COR-L47 (cell line): ENCODE measurements at regions not wholly inside any gene's neighbourhood (a gene's known extent, or its start where the extent isn't known, plus 50 kb on each side); places are given as distances from the start of the nearest gene placed in this dataset.
"Not testable (repeated sequence)": the region's sequence is repeated elsewhere in the genome, so short reads cannot be mapped to it uniquely, and the experiment has no call there.

Experiments used
- DNase-seq: peaks from one replicate; lab custom pipeline; 2025; lab: John Stamatoyannopoulos, UW

DNA sequence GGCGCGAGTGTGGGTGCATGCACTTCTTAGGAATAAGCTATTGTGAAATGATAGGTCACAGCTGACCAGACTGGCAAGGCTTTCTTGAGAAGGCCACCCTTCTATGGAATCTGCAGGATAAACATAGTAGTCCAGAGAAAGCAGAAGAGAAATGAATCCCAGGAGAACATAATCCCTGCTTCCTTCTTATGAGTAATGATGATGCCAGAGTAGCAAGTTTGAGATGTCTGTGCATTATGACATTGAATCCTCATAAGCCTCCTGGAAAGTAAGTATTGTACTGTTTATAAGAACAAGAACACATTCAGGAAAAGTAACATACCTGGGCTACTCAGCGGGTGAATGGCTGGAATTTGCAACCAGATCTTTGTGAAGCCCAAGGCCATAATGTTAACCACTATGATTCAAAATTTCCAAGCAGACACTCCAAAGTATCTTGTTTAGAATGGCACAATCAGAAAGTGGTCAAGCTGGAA, 272.1 kb upstream of the HS3ST1 start:
- no peak for DNase-seq

DNA sequence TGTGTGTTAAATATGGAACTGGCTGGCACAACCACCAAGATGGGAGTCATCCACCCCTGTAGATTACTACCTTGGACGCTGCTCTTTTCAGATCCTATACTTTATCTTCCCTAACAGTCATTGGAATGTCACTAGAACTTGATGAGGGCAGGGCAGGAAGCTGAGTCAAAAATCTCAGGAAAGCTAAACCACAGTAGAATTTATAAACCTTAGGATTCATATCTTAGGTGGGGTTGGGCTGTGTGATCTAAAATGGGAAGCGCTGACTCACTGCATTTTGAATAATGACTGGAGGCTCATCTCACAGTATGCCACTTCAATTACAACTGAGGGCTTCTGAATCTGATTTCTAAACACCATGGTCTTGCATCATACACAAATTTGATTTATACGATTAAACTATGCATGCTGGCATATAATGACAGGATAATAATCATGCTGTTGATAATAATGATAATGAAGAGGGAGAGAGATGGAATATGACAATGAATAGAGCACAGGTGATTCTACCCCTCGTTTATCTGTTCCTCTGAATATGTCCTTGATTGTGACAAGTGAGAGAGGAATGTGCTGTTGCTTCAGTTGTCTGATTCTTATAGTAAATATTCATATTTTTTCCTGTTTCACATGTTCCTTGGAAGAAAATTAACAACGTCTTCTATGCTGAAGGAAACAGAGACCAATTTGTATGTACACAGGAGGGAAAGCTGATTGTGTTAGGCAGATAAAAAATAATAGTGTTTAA, 270.3 kb upstream of the HS3ST1 start:
- DNase-seq = no peak

DNA sequence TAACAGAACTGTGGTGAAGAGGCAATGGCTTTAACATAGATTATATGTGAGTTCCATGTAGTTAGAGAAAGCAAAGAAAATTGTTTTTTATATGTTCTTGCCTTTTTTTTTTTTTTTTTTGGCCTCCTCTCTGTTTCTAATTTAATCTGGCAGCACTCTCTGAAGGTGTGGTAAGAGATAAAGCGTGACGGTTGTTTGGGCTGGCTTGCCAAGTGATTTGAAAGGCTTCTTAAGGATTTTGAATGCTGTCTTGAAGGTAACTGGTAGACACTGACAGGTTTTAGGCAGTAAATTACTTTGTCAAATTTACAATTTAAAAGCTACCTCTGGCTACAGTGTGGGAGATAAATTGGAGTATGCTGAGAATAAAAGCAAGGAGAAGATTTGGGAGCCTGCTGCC, 269.3 kb upstream of the HS3ST1 start:
- DNase-seq = no peak

DNA sequence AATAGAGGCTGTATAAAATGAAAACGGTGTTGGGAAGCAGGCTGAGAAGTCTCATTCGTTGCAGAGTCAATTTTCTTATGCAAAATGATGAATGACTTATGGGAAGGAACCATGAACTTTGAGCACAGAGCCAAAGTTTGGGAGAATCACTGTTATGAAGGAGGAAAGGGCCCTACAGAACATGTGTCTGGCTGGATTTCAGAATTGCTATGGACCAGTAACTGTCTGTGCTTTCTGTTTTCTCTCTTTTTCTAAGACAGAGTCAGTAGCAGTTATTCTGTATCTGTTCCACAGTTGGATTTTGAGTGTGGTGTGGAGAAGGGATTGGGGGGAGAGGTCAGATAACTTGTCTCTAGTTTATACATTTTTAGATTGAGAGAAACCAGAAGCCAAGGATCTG, 265.0 kb upstream of the HS3ST1 start:
- no peak for DNase-seq

DNA sequence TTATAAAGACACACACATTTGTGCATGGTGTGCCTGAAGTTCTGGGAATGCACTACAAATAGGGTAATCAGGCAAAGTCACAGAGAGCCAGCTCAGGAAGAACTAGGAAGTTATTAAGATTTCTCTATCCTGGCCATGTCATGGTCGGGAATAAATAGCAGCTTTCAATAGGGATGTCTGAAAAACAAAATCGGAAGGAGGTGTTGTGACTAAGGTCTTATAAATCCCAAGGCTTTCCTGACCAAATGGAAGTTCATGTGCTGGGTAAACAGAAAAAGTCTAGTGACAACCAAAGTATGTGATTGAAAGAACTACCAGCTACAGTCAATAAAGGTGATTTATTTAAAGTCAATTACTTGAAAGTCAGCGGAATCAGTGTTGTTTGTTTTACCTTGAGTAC, 262.5 kb upstream of the HS3ST1 start:
- DNase-seq = no peak

DNA sequence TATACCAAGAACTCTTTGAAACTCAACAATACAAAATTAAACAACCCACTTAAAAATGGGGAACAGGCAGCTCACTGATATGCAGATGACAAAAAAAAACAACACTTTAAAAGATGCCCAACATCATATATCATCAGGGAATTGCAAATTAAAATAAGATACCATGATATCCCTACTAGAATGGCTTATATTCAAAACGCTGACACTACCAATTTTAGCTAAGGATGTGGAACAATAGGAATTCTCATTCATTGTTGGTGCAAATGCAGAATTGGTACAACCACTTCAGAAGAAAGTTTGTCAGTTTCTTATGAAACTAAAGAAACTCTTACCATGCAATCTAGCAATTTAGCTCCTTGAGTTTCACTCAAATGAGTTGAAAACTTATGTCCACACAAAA, 259.0 kb upstream of the HS3ST1 start:
- DNase-seq = no peak

DNA sequence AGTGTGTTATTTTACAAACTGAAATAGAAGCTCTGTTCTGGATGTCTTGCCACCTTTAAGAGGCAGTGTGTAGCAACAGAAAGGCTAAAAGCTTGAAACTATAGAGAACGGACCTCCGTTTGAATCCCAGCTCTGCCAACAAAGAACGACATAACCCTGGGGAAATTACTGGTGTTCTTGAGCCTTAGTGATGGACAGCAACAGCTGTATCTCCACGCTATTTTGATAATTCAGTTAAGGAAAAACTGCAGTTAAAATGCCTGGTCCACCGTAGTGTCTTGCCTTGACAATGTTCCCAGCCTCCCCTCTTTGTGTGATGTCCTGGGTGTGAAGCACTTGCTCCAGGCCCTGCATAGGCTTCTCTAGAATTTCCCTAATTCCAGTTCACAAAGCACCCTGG, 256.8 kb upstream of the HS3ST1 start:
- no peak for DNase-seq

DNA sequence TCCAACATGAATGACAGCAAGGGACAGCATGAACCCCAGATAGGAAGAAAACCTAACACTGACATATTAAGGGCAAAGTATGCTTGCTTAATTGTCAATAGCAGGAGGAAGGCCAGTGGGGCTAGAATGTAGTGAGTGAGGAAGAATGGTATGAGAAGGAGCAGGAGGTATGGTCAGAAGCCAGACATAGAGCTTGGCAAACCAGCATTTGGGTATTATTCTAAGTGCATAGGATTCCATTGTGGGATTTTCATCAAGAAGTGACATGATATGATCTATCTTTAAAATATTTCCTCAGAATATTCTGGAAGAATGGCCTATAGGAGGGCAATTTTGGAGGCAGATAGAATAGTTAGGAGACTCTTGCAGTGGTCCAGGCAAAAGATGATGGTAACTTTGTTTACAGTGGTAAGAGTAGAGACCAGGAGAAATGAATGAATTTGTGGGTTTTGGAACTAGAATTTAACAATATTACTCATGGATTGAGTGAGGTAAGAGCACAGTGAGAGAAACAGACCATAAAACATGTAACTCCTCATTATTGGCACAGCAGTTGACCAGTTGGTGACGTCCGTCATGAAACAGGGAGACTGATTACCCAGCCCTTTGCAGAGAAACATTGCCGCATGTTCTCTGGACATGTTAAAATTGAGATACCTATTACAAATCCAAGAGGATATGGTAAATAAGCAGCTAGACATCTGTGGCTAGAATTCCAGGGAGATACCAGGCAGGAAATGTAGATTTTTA, 246.5 kb upstream of the HS3ST1 start:
- DNase-seq = no peak

DNA sequence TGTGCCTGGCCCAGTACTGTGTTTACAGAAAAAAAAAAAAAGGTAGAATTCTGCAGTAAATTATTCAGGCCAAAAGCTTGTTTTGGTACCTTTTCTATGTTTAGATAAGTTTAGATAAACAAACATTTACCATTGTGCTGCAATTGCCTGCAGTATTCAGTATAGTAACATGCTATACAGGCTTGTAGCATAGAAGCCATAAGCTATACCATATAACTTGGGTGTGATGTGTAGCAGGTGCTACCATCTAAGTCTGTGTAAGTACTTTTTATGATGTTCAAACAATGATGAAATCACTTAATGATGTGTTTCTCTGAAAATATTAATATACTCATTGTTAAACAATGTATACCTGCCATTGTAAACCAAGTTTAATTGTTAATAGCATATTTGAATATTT, 241.6 kb upstream of the HS3ST1 start:
- DNase-seq = no peak

DNA sequence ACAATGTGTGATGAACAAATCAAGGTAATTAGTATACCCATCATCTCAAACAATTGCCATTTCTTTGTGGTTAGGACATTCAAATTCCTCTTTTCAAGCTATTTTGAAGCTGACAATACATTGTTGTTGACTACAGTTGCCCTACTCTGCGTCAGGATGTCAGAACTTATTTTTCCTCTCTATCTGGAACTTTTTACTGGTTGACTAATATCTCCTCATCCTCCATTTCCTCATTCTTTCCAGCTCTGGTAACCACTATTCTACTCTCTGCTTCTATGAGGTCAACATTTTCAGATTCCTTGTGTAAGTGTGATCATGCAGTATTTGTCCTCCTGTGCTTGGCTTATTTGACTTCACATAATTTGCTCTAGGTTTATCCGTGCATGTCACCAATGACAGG, 240.5 kb upstream of the HS3ST1 start:
- no peak for DNase-seq

DNA sequence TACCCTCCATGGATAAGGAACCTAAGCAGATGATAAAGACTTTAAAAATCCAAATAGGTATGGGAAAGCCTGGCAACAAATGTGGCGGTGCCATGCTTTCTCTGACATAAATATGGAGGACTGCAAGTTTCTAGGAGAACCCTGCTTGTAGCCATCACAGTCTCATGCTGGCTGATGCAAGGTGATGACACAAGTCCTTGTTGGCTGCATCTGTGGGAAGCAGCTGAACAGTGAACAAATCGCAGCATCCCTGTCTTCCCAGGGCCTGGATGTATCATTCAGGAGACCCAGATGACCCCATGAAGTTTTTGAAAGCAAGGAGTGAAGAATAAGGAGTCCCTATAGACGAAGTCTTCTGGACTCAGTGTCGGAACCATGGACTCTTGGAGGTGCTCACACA, 234.4 kb upstream of the HS3ST1 start:
- DNase-seq = no peak

DNA sequence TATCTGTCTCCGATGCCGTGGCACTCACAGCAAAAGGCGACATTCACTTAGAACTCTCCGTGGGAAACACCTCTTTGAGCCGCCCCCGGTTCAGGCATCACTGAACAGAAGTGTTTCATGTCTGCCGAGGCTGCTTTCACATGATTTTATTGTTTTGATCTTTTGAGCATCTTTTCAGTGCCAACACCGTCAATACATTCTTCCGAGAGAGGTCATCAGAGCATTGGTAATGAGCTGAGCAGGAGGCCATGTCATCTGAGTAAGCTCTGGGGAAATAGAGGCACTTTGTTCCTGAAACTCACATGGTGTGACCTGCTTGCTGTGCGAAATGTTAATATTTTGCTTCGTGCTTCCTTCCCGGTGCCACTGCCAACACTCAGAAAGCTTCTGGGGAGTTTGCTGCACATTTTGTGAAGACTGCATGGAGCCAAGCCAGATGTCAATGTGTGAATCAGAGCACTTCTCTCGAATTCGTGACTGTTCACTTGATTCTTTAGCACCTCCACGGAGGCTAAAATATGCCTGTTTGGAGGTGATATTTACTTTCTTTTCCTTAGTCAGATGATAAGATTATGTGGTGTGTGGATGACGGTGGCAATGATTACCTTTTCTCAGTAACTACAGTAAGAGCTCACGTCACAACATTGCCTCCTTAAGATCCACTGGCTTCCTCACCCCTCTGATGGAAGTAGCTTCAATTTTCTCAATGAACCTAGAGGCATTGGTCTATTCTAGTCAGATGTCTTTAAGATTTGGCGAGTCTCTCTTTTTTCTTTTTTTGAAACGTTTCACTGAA, 222.3 kb upstream of the HS3ST1 start:
- DNase-seq = no peak

DNA sequence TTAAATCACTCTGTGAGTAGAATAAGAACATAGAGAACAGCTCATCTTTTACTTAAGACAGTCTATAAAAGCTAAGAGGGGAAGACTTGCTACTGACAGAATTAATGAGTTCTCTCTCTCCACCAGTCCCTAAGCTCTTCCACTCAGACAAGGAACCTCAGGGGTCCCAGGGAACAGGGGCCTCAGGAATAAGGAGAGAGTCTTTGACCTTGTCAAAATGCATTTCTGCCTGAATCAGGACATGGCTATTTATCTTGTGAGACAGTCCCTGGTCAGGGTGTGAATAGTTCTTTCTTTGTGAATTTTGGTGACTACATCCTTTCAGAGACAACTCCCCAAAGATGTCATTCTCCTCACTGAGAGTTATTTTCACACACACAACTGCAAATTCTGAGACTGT, 218.7 kb upstream of the HS3ST1 start:
- DNase-seq = no peak

DNA sequence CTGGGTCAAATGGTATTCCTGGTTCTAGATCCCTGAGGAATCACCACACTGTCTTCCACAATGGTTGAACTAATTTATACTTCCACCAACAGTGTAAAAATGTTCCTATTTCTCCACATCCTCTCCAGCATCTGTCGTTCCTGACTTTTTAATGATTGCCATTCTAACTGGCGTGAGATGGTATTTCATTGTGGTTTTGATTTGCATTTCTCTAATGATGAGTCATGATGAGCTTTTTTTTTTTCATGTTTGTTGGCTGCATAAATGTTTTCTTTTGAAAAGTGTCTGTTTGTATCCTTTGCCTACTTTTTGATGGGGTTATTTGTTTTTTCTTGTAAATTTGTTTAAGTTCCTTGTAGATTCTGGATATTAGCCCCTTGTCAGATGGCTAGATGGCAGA, 214.4 kb upstream of the HS3ST1 start:
- not testable (repeated sequence) for DNase-seq

DNA sequence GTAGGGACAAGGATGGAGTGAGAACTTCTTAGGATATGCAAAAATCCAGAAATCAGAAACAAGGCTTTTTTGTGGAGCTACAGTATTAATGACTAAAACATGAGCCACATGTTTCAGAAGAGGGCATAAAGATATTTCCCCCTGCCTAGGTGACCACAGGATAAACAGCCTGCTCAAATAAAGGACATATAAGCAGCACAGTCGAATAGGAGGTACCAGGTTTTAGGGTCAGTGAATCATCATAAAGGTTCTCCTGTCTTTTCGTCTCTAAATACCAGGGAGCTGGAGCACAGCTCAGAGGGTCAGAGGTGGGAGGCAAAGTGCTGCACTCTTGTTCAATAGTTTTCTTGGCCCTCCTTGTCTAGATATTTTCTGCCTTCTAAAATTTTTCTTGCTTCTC, 211.9 kb upstream of the HS3ST1 start:
- DNase-seq = no peak

DNA sequence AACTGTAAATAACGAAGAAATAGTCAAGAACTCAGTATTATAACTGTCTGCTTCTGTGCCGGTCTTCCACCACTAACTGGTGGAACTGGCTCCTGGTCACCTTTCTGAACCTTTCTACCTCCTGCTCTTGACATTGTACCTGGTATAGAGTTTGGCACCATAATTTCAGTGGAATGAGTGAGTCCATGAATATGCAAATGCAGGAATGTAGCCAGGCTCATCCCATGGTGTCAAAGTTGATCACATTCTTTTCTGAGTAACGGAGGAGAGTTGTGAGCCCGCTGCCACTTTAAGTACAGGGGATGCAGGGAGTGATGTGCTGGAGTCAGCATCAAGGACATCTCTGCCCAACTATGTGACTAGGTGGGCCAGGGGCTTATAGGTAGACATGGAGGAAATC, 207.9 kb upstream of the HS3ST1 start:
- DNase-seq = no peak

DNA sequence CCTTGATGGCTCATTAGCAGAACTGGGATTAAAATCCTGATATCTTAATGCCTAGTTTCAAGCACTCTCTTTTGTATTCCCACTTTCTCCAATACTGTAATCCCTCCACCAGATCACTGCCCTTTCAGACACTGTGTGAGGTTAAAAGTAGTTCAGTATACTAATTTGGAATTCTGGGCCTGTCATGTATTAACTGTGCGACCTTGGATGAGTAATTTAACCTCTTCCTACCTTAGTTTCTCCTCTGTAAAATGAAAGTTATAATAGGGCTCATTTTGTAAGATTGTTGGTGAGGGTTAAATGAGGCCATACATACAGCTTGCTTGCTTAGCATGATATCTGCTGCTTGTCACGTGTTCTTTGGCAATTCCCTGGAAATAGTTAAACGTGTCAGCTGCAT, 207.3 kb upstream of the HS3ST1 start:
- DNase-seq = no peak

DNA sequence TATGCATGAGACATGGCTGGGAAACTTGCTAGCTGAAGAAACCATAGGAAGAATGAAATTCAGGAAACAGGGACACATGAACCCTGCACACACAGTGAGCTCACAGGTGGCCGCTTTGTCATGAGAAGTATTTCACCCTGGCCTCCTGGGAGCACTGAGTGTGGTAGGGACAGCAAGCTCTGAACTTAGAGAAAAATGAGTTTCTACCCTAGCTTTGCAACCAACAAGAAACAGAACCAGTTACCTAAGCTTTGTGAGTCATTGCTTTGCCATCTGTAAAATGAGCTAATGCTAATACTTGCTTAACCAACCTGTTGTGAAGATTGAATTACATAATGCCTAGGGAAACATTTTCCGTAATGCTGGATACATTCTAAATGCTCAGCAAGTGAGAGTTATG, 206.6 kb upstream of the HS3ST1 start:
- no peak for DNase-seq

DNA sequence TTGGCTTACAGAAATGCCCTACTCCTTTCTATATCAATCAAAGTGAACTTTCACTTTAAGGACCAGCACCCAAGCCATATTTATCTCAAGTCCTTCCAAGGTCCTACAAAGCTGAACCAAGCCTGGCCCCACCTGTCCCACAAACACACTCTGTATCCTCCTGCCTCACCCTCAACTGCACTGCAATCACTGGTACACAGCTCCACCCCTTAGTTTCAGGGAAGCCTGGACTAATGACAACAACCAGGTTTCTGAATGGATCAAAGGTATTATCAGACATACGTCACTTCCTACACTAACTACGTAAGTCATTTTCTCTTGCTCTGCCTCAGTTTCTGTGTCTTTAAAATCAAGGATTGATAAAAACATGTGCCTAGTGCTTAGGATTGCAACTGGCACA, 205.6 kb upstream of the HS3ST1 start:
- DNase-seq = no peak

DNA sequence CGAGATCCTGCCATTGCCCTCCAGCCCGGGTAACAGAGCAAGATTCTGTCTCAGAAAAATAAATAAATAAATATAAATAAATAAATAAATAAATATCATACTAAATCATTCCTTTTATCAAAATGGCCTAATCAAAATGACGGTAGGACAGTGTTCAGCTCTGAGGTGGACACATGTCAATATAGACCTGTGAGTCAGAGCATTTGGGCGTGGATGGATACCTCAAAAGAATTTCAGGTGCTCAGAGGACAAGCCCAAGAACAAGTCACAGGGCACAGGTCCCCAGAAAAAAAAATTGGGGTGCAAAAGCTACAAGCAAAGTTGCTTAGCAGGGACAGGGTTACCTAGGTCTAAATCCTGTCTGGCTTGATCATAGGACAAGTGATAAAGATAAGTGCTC, 204.7 kb upstream of the HS3ST1 start:
- DNase-seq = no peak

DNA sequence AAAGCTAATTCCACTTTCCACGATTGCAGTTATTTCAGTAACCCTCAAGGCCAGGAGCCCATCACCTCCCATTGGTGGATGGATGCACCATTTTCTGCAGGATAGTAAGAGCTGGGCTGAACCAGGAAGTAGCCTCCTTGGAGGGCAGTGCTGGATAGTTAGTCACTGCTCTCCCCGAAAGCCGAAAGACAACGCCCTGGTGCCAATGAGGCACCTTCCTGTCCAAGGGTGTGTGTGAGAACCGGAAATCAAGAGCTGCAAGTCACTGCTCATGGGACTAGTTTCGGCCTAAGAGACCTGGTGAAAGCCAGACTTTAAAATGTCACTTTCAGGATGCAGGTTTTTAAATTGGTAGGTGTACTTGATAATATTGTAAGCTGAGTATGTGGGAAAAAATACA, 203.8 kb upstream of the HS3ST1 start:
- DNase-seq = no peak

DNA sequence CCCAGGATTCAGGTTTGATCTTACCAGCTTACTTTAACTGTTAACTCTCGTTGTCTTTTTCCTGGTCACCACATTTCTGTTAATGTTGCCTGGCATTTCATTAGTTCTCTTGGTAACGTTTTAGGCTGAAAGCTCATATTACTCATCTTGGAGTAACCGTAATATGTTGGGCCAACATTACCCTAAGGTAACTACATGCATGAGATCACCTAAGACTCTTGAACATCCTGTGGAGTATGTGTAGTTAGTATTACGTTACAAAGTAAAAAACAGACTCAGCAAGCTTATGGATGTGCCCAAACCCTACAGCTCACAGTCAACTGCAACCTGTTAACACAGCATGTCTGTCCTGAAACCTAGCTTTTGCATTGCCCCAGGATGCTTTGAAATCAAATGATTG, 203.3 kb upstream of the HS3ST1 start:
- DNase-seq = no peak

DNA sequence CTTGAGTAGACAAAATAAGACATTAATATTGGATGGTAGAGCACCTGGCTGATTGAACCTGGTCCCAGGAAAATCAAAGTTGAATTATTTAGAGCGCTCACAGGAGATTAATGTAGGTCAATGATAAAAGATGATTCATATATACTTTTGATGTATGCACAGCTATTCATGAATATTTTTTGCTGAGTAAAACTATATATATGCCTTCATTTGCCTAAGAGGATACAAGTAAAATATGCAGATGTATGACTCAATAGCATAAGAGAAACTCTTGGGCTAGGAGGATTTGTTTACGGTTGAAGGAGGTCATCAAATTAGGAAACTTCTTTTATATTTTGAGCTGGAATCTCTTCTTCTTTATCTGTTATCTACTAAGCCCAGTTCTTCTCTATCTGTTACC, 202.7 kb upstream of the HS3ST1 start:
- no peak for DNase-seq
